HG03280 (cell line): ENCODE measurements at regions not wholly inside any gene's neighbourhood (a gene's known extent, or its start where the extent isn't known, plus 50 kb on each side); places are given as distances from the start of the nearest gene placed in this dataset.

Experiments
- ATAC-seq: cut with Tn5 transposase; IDR thresholded peaks from one replicate; pipeline ENCODE4 v1.9.1; 2021; ENCODE audit warnings: mild to moderate bottlenecking, moderate library complexity; ENCODE audit not compliant: unreplicated experiment

- ATAC-seq = no peak
These were observed 84.9 kb downstream of the MID1IP1 start for GRCh38 chrX:38886112-38886511.

GRCh38 chrX:38887222-38887621 lies 86.0 kb downstream of the MID1IP1 start:
- ATAC-seq = no peak

- no peak for ATAC-seq
These were observed 89.1 kb downstream of the MID1IP1 start for GRCh38 chrX:38890326-38890725.

GRCh38 chrX:38890963-38891362 lies 89.7 kb downstream of the MID1IP1 start:
- ATAC-seq = no peak

GRCh38 chrX:38891641-38892413 lies 90.6 kb downstream of the MID1IP1 start:
- ATAC-seq = peak; percentile 81

- no peak for ATAC-seq
These were observed 92.2 kb downstream of the MID1IP1 start for GRCh38 chrX:38893441-38893840.

GRCh38 chrX:38895775-38896174 lies 94.5 kb downstream of the MID1IP1 start:
- no peak for ATAC-seq

GRCh38 chrX:38896724-38897298 lies 95.6 kb downstream of the MID1IP1 start:
- ATAC-seq = no peak

- no peak for ATAC-seq
These were observed 97.0 kb downstream of the MID1IP1 start for GRCh38 chrX:38898261-38898660.

GRCh38 chrX:38899650-38900049 lies 98.4 kb downstream of the MID1IP1 start:
- ATAC-seq = no peak

GRCh38 chrX:38900719-38901118 lies 99.5 kb downstream of the MID1IP1 start:
- no peak for ATAC-seq

- no peak for ATAC-seq
These were observed 101.8 kb downstream of the MID1IP1 start for GRCh38 chrX:38902972-38903492.

GRCh38 chrX:38916801-38917200 lies 115.5 kb downstream of the MID1IP1 start:
- no peak for ATAC-seq

- ATAC-seq = no peak
These were observed 116.7 kb downstream of the MID1IP1 start for GRCh38 chrX:38917954-38918353.

GRCh38 chrX:38919202-38919601 lies 117.9 kb downstream of the MID1IP1 start:
- ATAC-seq = no peak

GRCh38 chrX:38919853-38920528 lies 118.7 kb downstream of the MID1IP1 start:
- no peak for ATAC-seq

- no peak for ATAC-seq
These were observed 122.3 kb downstream of the MID1IP1 start for GRCh38 chrX:38923451-38923969.

- no peak for ATAC-seq
These were observed 126.3 kb downstream of the MID1IP1 start for GRCh38 chrX:38927592-38927991.

GRCh38 chrX:38929966-38930421 lies 128.7 kb downstream of the MID1IP1 start:
- no peak for ATAC-seq

- no peak for ATAC-seq
These were observed 129.2 kb downstream of the MID1IP1 start for GRCh38 chrX:38930474-38930873.

GRCh38 chrX:38935561-38935960 lies 134.3 kb downstream of the MID1IP1 start:
- ATAC-seq = no peak
